GM06990 (cell line): ENCODE measurements at regions not wholly inside any gene's neighbourhood (a gene's known extent, or its start where the extent isn't known, plus 50 kb on each side); places are given as distances from the start of the nearest gene placed in this dataset.

ENCODE experiments used
- DNase-seq: peaks from one replicate; pipeline ENCODE4 v3.0.0-alpha.2; 2011; ENCODE audit not compliant: insufficient read length; ENCODE audit errors: extremely low read depth
- H3K27me3 ChIP-seq: replicated peaks from 2 replicates; pipeline ENCODE4 v1.6.0; 2011; ENCODE audit warnings: low read length; ENCODE audit not compliant: control insufficient read depth, insufficient read depth
- H3K36me3 ChIP-seq: 2 replicates; pipeline ENCODE4 v1.5.1; 2011; ENCODE audit warnings: low read length; ENCODE audit not compliant: control insufficient read depth, insufficient read depth
- H3K4me3 ChIP-seq: replicated peaks from 2 replicates; pipeline ENCODE4 v1.5.1; 2011; ENCODE audit warnings: low read depth, mild to moderate bottlenecking, control low read depth, low read length
- CTCF ChIP-seq: IDR thresholded peaks from 2 replicates; pipeline ENCODE4 v1.5.1; 2011; ENCODE audit warnings: low read length, control low read depth, mild to moderate bottlenecking, inconsistent platforms; ENCODE audit not compliant: insufficient read depth, poor library complexity, severe bottlenecking

GRCh38 chr5:105448271-105448670 is 1885.7 kb upstream of the NUDT12 start:
- no peak for DNase-seq
- TF ChIP-seq CTCF = no peak
- no peak overlapping the region for H3K4me3 ChIP-seq
- H3K27me3 ChIP-seq = no peaks in the 10 kb centered on the region
- no peaks in the 10 kb centered on the region for H3K36me3 ChIP-seq

- Histone ChIP-seq H3K36me3 (no peaks in the 10 kb centered on the region), H3K4me3 (no peak overlapping the region), H3K27me3 (no peaks in the 10 kb centered on the region)
- no peak for DNase-seq
- TF ChIP-seq CTCF = no peak
Observed at GRCh38 chr5:105430516-105430915, 1867.9 kb upstream of the NUDT12 start.

- Histone ChIP-seq H3K36me3 (no peaks in the 10 kb centered on the region), H3K27me3 (no peaks in the 10 kb centered on the region), H3K4me3 (no peak overlapping the region)
- DNase-seq = no peak
- no peak for TF ChIP-seq CTCF
Observed at GRCh38 chr5:105428451-105429380, 1866.1 kb upstream of the NUDT12 start.

- no peak for DNase-seq
- Histone ChIP-seq H3K36me3 (no peaks in the 10 kb centered on the region), H3K4me3 (no peak overlapping the region), H3K27me3 (no peaks in the 10 kb centered on the region)
- no peak for TF ChIP-seq CTCF
Observed at GRCh38 chr5:105414067-105414466, 1851.5 kb upstream of the NUDT12 start.

- Histone ChIP-seq H3K27me3 (no peaks in the 10 kb centered on the region), H3K36me3 (no peaks in the 10 kb centered on the region), H3K4me3 (no peak overlapping the region)
- no peak for DNase-seq
- TF ChIP-seq CTCF = no peak
Observed at GRCh38 chr5:105413406-105413990, 1850.9 kb upstream of the NUDT12 start.
